ENCODE measurements at regions not wholly inside any gene's neighbourhood (a gene's known extent, or its start where the extent isn't known, plus 50 kb on each side); places are given as distances from the start of the nearest gene placed in this dataset.
"Not testable (repeated sequence)": the region's sequence is repeated elsewhere in the genome, so short reads cannot be mapped to it uniquely, and the experiment has no call there.

GRCh38 chr9:26673261-26673660 lies 219.3 kb downstream of the CAAP1 start:
- TF ChIP-seq CTCF (IDR thresholded peaks at IDR 0.05): no peak
- no peaks in the 10 kb centered on the region for H3K9me3 Mint-ChIP-seq (ENCODE audit: unreplicated experiment)

GRCh38 chr9:26669701-26670670 lies 222.6 kb downstream of the CAAP1 start:
- peaks cover 25% of the 10 kb centered on the region for H3K27me3 Mint-ChIP-seq (ENCODE audit: unreplicated experiment)
- no peak for TF ChIP-seq CTCF (IDR thresholded peaks at IDR 0.05)
- no peak for DNase-seq (ENCODE audit: extremely low spot score, unreplicated experiment)
- H3K27ac Mint-ChIP-seq (ENCODE audit: unreplicated experiment): no peak overlapping the region
- no peaks in the 10 kb centered on the region for H3K36me3 Mint-ChIP-seq (ENCODE audit: unreplicated experiment)
- no peak overlapping the region for H3K4me3 Mint-ChIP-seq (ENCODE audit: unreplicated experiment)
- H3K9me3 Mint-ChIP-seq (ENCODE audit: unreplicated experiment): no peaks in the 10 kb centered on the region
- H3K4me1 Mint-ChIP-seq (ENCODE audit: unreplicated experiment): no peaks in the 10 kb centered on the region

More at GRCh38 chr9:26673261-26673660, 219.3 kb downstream of the CAAP1 start:
- Mint-ChIP-seq H3K4me3 (ENCODE audit: unreplicated experiment) (no peak overlapping the region), H3K27ac (ENCODE audit: unreplicated experiment) (no peak overlapping the region), H3K27me3 (ENCODE audit: unreplicated experiment) (peaks cover 25% of the 10 kb centered on the region), H3K4me1 (ENCODE audit: unreplicated experiment) (no peaks in the 10 kb centered on the region), H3K36me3 (ENCODE audit: unreplicated experiment) (no peaks in the 10 kb centered on the region)
- DNase-seq (ENCODE audit: extremely low spot score, unreplicated experiment): no peak

- Mint-ChIP-seq H3K27ac (ENCODE audit: unreplicated experiment) (no peak overlapping the region), H3K27me3 (ENCODE audit: unreplicated experiment) (peaks cover 23% of the 10 kb centered on the region), H3K4me1 (ENCODE audit: unreplicated experiment) (no peaks in the 10 kb centered on the region), H3K36me3 (ENCODE audit: unreplicated experiment) (no peaks in the 10 kb centered on the region), H3K4me3 (ENCODE audit: unreplicated experiment) (no peak overlapping the region), H3K9me3 (ENCODE audit: unreplicated experiment) (no peaks in the 10 kb centered on the region)
- no peak for TF ChIP-seq CTCF (IDR thresholded peaks at IDR 0.05)
- no peak for DNase-seq (ENCODE audit: extremely low spot score, unreplicated experiment)
These were observed 224.7 kb downstream of the CAAP1 start for GRCh38 chr9:26667882-26668281.

GRCh38 chr9:26665666-26666065 lies 226.9 kb downstream of the CAAP1 start:
- H3K9me3 Mint-ChIP-seq (ENCODE audit: unreplicated experiment): no peaks in the 10 kb centered on the region
- no peak overlapping the region for H3K27ac Mint-ChIP-seq (ENCODE audit: unreplicated experiment)
- peaks cover 26% of the 10 kb centered on the region for H3K27me3 Mint-ChIP-seq (ENCODE audit: unreplicated experiment)
- no peak for TF ChIP-seq CTCF (IDR thresholded peaks at IDR 0.05)
- DNase-seq (ENCODE audit: extremely low spot score, unreplicated experiment): no peak
- H3K36me3 Mint-ChIP-seq (ENCODE audit: unreplicated experiment): no peaks in the 10 kb centered on the region
- no peaks in the 10 kb centered on the region for H3K4me1 Mint-ChIP-seq (ENCODE audit: unreplicated experiment)
- H3K4me3 Mint-ChIP-seq (ENCODE audit: unreplicated experiment): no peak overlapping the region

- not testable (repeated sequence) for H3K4me3 Mint-ChIP-seq (ENCODE audit: unreplicated experiment); H3K9me3 Mint-ChIP-seq (ENCODE audit: unreplicated experiment); H3K36me3 Mint-ChIP-seq (ENCODE audit: unreplicated experiment); H3K27ac Mint-ChIP-seq (ENCODE audit: unreplicated experiment); DNase-seq (ENCODE audit: extremely low spot score, unreplicated experiment); H3K4me1 Mint-ChIP-seq (ENCODE audit: unreplicated experiment)
- peaks cover 20% of the 10 kb centered on the region for H3K27me3 Mint-ChIP-seq (ENCODE audit: unreplicated experiment)
These were observed 228.4 kb downstream of the CAAP1 start for GRCh38 chr9:26664087-26664773.

Measured in osteocyte (in vitro differentiated cells).